ENCODE measurements at regions not wholly inside any gene's neighbourhood (a gene's known extent, or its start where the extent isn't known, plus 50 kb on each side); places are given as distances from the start of the nearest gene placed in this dataset.

DNA sequence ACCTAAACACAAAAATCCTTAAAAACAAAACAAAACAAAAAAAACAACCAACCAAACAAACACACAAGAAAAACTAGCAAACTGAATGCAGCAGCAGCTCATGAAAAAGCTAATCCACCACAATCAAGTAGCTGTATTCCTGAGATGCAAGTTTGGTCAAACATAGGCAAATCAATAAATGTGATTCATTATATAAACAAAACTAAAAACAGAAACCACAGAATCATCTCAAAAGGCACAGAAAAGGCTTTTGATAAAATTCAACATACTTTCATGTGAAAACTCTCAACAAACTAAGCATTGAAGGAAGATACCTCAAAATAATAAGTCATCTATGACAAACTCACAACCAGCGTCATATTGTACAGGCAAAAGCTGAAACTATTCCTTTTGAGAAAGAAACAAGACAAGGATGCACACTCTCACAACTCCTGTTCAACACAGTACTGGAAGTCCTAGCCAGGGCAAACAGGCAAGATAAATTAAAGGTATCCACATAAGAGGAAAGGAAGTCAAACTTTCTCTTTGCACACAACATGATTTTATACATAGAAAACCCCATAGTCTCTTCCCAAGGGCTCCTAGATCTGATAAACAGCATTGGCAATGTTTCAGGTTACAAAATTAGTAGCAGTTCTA is 495.1 kb upstream of the SGO1 start (continued):
- TF ChIP-seq, protein P1, sequence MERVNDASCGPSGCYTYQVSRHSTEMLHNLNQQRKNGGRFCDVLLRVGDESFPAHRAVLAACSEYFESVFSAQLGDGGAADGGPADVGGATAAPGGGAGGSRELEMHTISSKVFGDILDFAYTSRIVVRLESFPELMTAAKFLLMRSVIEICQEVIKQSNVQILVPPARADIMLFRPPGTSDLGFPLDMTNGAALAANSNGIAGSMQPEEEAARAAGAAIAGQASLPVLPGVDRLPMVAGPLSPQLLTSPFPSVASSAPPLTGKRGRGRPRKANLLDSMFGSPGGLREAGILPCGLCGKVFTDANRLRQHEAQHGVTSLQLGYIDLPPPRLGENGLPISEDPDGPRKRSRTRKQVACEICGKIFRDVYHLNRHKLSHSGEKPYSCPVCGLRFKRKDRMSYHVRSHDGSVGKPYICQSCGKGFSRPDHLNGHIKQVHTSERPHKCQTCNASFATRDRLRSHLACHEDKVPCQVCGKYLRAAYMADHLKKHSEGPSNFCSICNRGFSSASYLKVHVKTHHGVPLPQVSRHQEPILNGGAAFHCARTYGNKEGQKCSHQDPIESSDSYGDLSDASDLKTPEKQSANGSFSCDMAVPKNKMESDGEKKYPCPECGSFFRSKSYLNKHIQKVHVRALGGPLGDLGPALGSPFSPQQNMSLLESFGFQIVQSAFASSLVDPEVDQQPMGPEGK (tag by site-specific recombination; IDR thresholded peaks at IDR 0.05) = no peak
- no peak for TF ChIP-seq ZNF140 (tag by site-specific recombination; IDR thresholded peaks at IDR 0.05)
- no peak for TF ChIP-seq RBAK (tag by site-specific recombination; IDR thresholded peaks at IDR 0.05)

DNA sequence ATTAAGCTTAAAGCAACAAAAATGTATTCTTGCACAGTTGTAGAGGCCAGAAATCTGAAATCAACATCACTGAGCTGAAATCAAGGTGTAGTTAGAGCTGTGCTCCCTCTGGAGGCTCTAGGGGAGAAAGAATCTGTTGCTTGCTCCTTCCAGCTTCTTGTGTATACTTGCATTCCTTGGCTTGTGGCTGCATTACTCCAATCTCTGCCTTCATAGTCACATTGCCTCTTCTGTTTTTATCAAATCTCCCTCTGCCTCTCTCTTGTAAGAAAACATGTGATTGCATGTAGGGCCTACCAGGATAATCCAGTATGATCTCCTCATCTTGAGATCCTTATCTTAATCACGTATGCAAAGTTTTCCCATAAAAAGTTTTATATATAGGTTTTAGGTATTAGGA is 487.9 kb upstream of the SGO1 start:
- no peaks in the 10 kb centered on the region for H3K4me1 ChIP-seq (ENCODE audit: control insufficient read depth, insufficient read depth, low read length)
- TF ChIP-seq ZNF423 (tag by site-specific recombination; IDR thresholded peaks at IDR 0.05) (no peak), ZNF146 (tag by site-specific recombination; IDR thresholded peaks at IDR 0.05) (no peak), ZNF10 (tag by site-specific recombination; IDR thresholded peaks at IDR 0.05) (no peak), ZNF16 (tag by site-specific recombination; IDR thresholded peaks at IDR 0.05; ENCODE audit: low read depth) (no peak), ZNF174 (tag by site-specific recombination; IDR thresholded peaks at IDR 0.05) (no peak), ZNF155 (tag by site-specific recombination; IDR thresholded peaks at IDR 0.05) (no peak), ZNF837 (tag by site-specific recombination; IDR thresholded peaks at IDR 0.05) (no peak), ZBTB7A (tag by site-specific recombination; IDR thresholded peaks at IDR 0.05; ENCODE audit: low read depth) (no peak), ZNF670 (tag by site-specific recombination; IDR thresholded peaks at IDR 0.05; ENCODE audit: low read depth) (no peak), ZNF24 (tag by site-specific recombination; IDR thresholded peaks at IDR 0.05) (no peak), REPIN1 (tag by site-specific recombination; IDR thresholded peaks at IDR 0.05; ENCODE audit: low read depth) (no peak), ZNF132 (tag by site-specific recombination; IDR thresholded peaks at IDR 0.05; ENCODE audit: borderline replicate concordance) (no peak)
- TF ChIP-seq, protein P2, sequence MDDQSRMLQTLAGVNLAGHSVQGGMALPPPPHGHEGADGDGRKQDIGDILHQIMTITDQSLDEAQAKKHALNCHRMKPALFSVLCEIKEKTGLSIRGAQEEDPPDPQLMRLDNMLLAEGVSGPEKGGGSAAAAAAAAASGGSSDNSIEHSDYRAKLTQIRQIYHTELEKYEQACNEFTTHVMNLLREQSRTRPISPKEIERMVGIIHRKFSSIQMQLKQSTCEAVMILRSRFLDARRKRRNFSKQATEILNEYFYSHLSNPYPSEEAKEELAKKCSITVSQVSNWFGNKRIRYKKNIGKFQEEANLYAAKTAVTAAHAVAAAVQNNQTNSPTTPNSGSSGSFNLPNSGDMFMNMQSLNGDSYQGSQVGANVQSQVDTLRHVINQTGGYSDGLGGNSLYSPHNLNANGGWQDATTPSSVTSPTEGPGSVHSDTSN (CRISPR knock-in tag; IDR thresholded peaks at IDR 0.05) = no peak
- TF ChIP-seq, protein P3, sequence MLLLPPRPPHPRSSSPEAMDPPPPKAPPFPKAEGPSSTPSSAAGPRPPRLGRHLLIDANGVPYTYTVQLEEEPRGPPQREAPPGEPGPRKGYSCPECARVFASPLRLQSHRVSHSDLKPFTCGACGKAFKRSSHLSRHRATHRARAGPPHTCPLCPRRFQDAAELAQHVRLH (tag by site-specific recombination; IDR thresholded peaks at IDR 0.05) = no peak
- TF ChIP-seq, protein P4, sequence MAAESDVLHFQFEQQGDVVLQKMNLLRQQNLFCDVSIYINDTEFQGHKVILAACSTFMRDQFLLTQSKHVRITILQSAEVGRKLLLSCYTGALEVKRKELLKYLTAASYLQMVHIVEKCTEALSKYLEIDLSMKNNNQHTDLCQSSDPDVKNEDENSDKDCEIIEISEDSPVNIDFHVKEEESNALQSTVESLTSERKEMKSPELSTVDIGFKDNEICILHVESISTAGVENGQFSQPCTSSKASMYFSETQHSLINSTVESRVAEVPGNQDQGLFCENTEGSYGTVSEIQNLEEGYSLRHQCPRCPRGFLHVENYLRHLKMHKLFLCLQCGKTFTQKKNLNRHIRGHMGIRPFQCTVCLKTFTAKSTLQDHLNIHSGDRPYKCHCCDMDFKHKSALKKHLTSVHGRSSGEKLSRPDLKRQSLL (tag by site-specific recombination; IDR thresholded peaks at IDR 0.05) = no peak
- TF ChIP-seq, protein P5, sequence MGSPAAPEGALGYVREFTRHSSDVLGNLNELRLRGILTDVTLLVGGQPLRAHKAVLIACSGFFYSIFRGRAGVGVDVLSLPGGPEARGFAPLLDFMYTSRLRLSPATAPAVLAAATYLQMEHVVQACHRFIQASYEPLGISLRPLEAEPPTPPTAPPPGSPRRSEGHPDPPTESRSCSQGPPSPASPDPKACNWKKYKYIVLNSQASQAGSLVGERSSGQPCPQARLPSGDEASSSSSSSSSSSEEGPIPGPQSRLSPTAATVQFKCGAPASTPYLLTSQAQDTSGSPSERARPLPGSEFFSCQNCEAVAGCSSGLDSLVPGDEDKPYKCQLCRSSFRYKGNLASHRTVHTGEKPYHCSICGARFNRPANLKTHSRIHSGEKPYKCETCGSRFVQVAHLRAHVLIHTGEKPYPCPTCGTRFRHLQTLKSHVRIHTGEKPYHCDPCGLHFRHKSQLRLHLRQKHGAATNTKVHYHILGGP (tag by site-specific recombination; IDR thresholded peaks at IDR 0.05) = no peak
- ChIA-PET POLR2A (no interaction called here), CTCF (no interaction called here)
- no peak overlapping the region for H3K27ac ChIP-seq (ENCODE audit: extremely low read depth, low read depth, low read length)
- no peaks in the 10 kb centered on the region for H3K36me3 ChIP-seq (ENCODE audit: control insufficient read depth in 2 of 2, insufficient read depth in 1 of 2, low read length in 2 of 2)
- H3K9me3 ChIP-seq (ENCODE audit: control insufficient read depth, insufficient read depth, low read depth, low read length) = no peaks in the 10 kb centered on the region
- H3K4me3 ChIP-seq (ENCODE audit: low read depth, low read length) = no peak overlapping the region
